GM23338 (cell line): ENCODE measurements at regions not wholly inside any gene's neighbourhood (a gene's known extent, or its start where the extent isn't known, plus 50 kb on each side); places are given as distances from the start of the nearest gene placed in this dataset.

Experiments used
- CTCF ChIP-seq, 2 experiments: fragments of 200-600 bp in 1 of 2; sonication (generic) in 1 of 2; conservative IDR thresholded peaks; 2 replicates each; pipeline versions ENCODE4 v1.5.1 to v1.6.1; 2016 to 2017; ENCODE audit warnings: antibody characterized with exemption in 2 of 2, low read depth in 2 of 2, mild to moderate bottlenecking in 2 of 2, moderate library complexity in 1 of 2
- EZH2 ChIP-seq: fragments of 200-600 bp; sonication (generic); IDR thresholded peaks from one replicate; pipeline ENCODE4 v1.8.0; 2017; ENCODE audit warnings: antibody characterized with exemption, mild to moderate bottlenecking, low read depth; ENCODE audit not compliant: unreplicated experiment
- EZH2phosphoT487 ChIP-seq: fragments of 200-600 bp; sonication (generic); IDR thresholded peaks from one replicate; pipeline ENCODE4 v1.8.1; 2018; ENCODE audit warnings: antibody characterized with exemption; ENCODE audit not compliant: unreplicated experiment
- JUNB ChIP-seq: IDR thresholded peaks from one replicate; pipeline ENCODE4 v1.6.1; 2016; ENCODE audit warnings: antibody characterized with exemption; ENCODE audit not compliant: unreplicated experiment
- POLR2AphosphoS5 ChIP-seq: IDR thresholded peaks from 2 replicates; pipeline ENCODE4 v1.6.1; 2016; ENCODE audit warnings: antibody characterized with exemption, low read depth
- REST ChIP-seq: IDR thresholded peaks from one replicate; pipeline ENCODE4 v1.6.1; 2018; ENCODE audit warnings: antibody characterized with exemption; ENCODE audit not compliant: unreplicated experiment
- STAT1 ChIP-seq: IDR thresholded peaks from one replicate; pipeline ENCODE4 v1.6.1; 2016; ENCODE audit warnings: antibody characterized with exemption; ENCODE audit not compliant: unreplicated experiment
- ZNF114 ChIP-seq: fragments of 250-450 bp; sonication (Bioruptor Pico); IDR thresholded peaks from 2 replicates; pipeline ENCODE4 v1.5.0; 2020; ENCODE audit warnings: mild to moderate bottlenecking, moderate library complexity
- TF ChIP-seq, protein P1 (sequence below): IDR thresholded peaks from 2 replicates; pipeline ENCODE4 v1.6.1; 2016; ENCODE audit warnings: antibody characterized with exemption

DNA sequence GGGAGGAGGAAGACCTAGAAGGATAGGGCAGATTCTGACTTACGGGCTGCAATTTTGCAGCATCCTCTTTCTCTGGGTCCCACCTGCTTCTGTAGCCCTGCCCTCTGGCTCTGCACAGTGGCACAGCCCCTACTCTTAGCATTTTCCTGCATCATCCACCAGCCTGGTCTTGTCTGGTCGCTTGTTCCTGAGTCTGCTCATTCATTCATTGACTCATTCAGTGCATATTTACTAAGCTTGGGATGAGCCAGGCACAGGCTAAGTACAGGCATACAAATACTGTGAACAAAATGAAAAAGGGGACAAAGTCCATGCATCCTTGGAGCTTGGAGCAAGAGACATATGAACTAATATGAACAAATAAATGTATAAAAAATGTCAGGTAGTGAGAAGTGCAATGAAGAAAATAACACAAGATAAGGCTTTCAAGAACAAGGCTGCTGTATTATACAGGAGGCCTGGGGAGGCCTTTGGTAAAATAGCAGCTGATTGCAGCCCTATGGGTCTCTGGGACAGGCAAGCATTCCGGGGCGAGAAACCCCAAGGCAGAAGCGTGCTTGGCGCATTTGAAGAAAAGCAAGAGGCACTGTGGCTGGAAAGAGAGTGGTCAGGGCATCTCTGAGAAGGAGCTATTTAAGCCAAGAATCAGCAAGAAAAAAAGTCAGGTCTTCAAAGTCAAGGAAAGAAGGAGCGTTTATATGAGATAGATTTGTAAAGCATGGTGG lies 108.0 kb upstream of the ALX4 start:
- TF ChIP-seq CTCF (conservative IDR thresholded peaks at IDR 0.05; ENCODE audit: low read depth in 2 of 2) (no peak), EZH2phosphoT487 (no peak), EZH2 (no peak), POLR2AphosphoS5 (no peak), JUNB (no peak), ZNF114 (CRISPR knock-in tag) (no peak), REST (no peak), STAT1 (no peak)
- TF ChIP-seq, protein P1, sequence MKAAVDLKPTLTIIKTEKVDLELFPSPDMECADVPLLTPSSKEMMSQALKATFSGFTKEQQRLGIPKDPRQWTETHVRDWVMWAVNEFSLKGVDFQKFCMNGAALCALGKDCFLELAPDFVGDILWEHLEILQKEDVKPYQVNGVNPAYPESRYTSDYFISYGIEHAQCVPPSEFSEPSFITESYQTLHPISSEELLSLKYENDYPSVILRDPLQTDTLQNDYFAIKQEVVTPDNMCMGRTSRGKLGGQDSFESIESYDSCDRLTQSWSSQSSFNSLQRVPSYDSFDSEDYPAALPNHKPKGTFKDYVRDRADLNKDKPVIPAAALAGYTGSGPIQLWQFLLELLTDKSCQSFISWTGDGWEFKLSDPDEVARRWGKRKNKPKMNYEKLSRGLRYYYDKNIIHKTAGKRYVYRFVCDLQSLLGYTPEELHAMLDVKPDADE, result no peak
